ENCODE measurements at regions not wholly inside any gene's neighbourhood (a gene's known extent, or its start where the extent isn't known, plus 50 kb on each side); places are given as distances from the start of the nearest gene placed in this dataset.

DNA sequence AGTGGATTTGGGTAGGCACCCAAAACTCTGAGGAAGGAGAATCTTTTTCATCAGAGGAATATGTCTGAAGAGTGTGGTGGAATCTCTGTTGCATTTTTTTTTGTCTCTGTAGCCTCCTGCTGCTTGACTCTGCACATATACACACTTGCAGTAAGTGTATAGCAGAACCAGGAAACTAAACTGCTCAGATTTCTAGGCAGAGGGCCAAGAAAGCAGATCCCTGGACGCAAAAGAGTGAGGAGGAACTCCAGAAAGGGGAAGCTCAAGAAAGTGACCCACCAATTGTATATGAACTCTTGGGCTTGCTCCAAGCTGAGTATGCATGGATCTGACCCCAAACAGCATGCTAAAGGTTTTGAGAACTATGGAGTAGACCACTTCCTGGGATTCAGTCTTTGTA, 181.8 kb downstream of the GADD45G start:
- dilution Hi-C loops (cut with MboI; ENCODE audit: extremely low pct_ligation_motif_present, low sequenced_read_pairs) = no loop called here
- Histone ChIP-seq H3K4me1 (ENCODE audit: control insufficient read depth, extremely low read depth, insufficient read depth, low read length) (peaks cover 4% of the 10 kb centered on the region), H3K27me3 (ENCODE audit: control insufficient read depth, extremely low read depth, insufficient read depth, low read length) (no peaks in the 10 kb centered on the region), H3K9ac (ENCODE audit: control insufficient read depth, extremely low read depth, insufficient read depth, low read length) (no peak overlapping the region), H3K4me3 (ENCODE audit: control insufficient read depth in 2 of 3, extremely low read depth in 1 of 3, insufficient read depth in 2 of 3, low read depth in 1 of 3, low read length in 3 of 3) (no peak overlapping the region), H3K9me3 (ENCODE audit: control insufficient read depth, low read depth, low read length) (no peaks in the 10 kb centered on the region), H3K27ac (ENCODE audit: control insufficient read depth, insufficient read depth, low read length) (no peak overlapping the region), H2AFZ (ENCODE audit: control insufficient read depth, low read length) (no peak overlapping the region), H3K4me2 (ENCODE audit: control insufficient read depth, extremely low read depth, insufficient read depth, low read depth, low read length) (no peak overlapping the region), H3K9me1 (ENCODE audit: control insufficient read depth, extremely low read depth, insufficient read depth, low read length) (no peaks in the 10 kb centered on the region), H3K36me3 (ENCODE audit: control insufficient read depth in 2 of 2, extremely low read depth in 1 of 2, insufficient read depth in 2 of 2, low read length in 2 of 2) (no peaks in the 10 kb centered on the region), H3K79me2 (ENCODE audit: control insufficient read depth, insufficient read depth, low read length) (no peaks in the 10 kb centered on the region), H4K20me1 (ENCODE audit: control insufficient read depth, extremely low read depth, insufficient read depth, low read length) (no peaks in the 10 kb centered on the region)
- DNase-seq (ENCODE audit: low read depth, low spot score) (no peak), FAIRE-seq (no peak)
- no peak for TF ChIP-seq CTCF (optimal IDR thresholded peaks at IDR 0.05 in 1 of 3, IDR thresholded peaks at IDR 0.05 in 1 of 3, conservative IDR thresholded peaks at IDR 0.05 in 1 of 3; ENCODE audit: extremely low read depth in 1 of 3, insufficient read depth in 2 of 3, low read length in 3 of 3)
- no peak for TF ChIP-seq EZH2 (IDR thresholded peaks at IDR 0.05; ENCODE audit: low read length)

- Histone ChIP-seq H3K4me2 (ENCODE audit: control insufficient read depth, extremely low read depth, insufficient read depth, low read depth, low read length) (no peak overlapping the region), H3K4me3 (ENCODE audit: control insufficient read depth in 2 of 3, extremely low read depth in 1 of 3, insufficient read depth in 2 of 3, low read depth in 1 of 3, low read length in 3 of 3) (no peak overlapping the region), H3K27me3 (ENCODE audit: control insufficient read depth, extremely low read depth, insufficient read depth, low read length) (no peaks in the 10 kb centered on the region), H4K20me1 (ENCODE audit: control insufficient read depth, extremely low read depth, insufficient read depth, low read length) (no peaks in the 10 kb centered on the region), H3K36me3 (ENCODE audit: control insufficient read depth in 2 of 2, extremely low read depth in 1 of 2, insufficient read depth in 2 of 2, low read length in 2 of 2) (no peaks in the 10 kb centered on the region), H3K4me1 (ENCODE audit: control insufficient read depth, extremely low read depth, insufficient read depth, low read length) (peaks cover 4% of the 10 kb centered on the region), H3K9ac (ENCODE audit: control insufficient read depth, extremely low read depth, insufficient read depth, low read length) (no peak overlapping the region), H2AFZ (ENCODE audit: control insufficient read depth, low read length) (no peak overlapping the region), H3K79me2 (ENCODE audit: control insufficient read depth, insufficient read depth, low read length) (no peaks in the 10 kb centered on the region), H3K27ac (ENCODE audit: control insufficient read depth, insufficient read depth, low read length) (no peak overlapping the region), H3K9me1 (ENCODE audit: control insufficient read depth, extremely low read depth, insufficient read depth, low read length) (no peaks in the 10 kb centered on the region), H3K9me3 (ENCODE audit: control insufficient read depth, low read depth, low read length) (no peaks in the 10 kb centered on the region)
- FAIRE-seq (no peak), DNase-seq (ENCODE audit: low read depth, low spot score) (no peak)
- dilution Hi-C loops (cut with MboI; ENCODE audit: extremely low pct_ligation_motif_present, low sequenced_read_pairs) = no loop called here
- no peak for TF ChIP-seq CTCF (optimal IDR thresholded peaks at IDR 0.05 in 1 of 3, IDR thresholded peaks at IDR 0.05 in 1 of 3, conservative IDR thresholded peaks at IDR 0.05 in 1 of 3; ENCODE audit: extremely low read depth in 1 of 3, insufficient read depth in 2 of 3, low read length in 3 of 3)
- TF ChIP-seq EZH2 (IDR thresholded peaks at IDR 0.05; ENCODE audit: low read length) = no peak
Observed at GRCh38 chr9:89787595-89787994, 182.8 kb downstream of the GADD45G start.

Data from keratinocyte (primary cell).